GM10248 (cell line): ENCODE measurements at regions not wholly inside any gene's neighbourhood (a gene's known extent, or its start where the extent isn't known, plus 50 kb on each side); places are given as distances from the start of the nearest gene placed in this dataset.
A peak's percentile ranks its signal among the peaks of the same experiment; 100 is the strongest.

Experiments used
- CTCF ChIA-PET: fragments of 300-600 bp; sonication (Branson Sonifier 250); formaldehyde crosslinking; extraction: SDS; loops from one replicate; lab custom pipeline; 2021; ENCODE audit warnings: antibody characterized with exemption; lab: Yijun Ruan, JAX
- POLR2A ChIA-PET: fragments of 350-650 bp; sonication (Branson Sonifier 250); formaldehyde crosslinking; extraction: SDS; loops from one replicate; lab custom pipeline; 2020; ENCODE audit warnings: antibody characterized with exemption; lab: Yijun Ruan, JAX
- DNase-seq: peaks from one replicate; pipeline ENCODE4 v3.0.0; 2012; ENCODE audit errors: extremely low spot score
- CTCF ChIP-seq: IDR thresholded peaks from 2 replicates; pipeline ENCODE4 v1.5.1; 2012; ENCODE audit warnings: mild to moderate bottlenecking, low read depth; ENCODE audit errors: extremely low read depth, missing control alignments, control extremely low read depth

DNA sequence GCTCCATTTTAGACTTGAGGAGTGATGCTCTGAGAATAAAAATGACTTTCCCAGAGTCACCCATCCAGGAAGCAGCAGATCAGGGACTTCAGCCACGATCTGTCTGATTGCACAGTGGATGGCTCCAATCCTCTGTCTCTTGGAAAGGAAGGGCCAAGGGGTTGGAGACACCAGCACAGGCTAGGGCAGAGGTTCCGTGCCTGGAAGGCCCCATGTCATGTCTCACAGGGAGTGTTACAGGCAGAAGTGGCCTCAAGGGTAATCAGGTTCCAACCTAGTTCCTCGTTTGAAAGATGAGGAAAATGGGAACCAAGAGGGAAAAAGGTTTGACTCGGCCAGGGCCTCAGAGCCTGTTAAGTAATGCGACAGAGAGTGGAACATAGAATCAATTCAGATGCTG, 160.0 kb downstream of the EFNB1 start:
- POLR2A ChIA-PET, result no interaction called here
- TF ChIP-seq CTCF, result no peak
- CTCF ChIA-PET, result no interaction called here
- DNase-seq, result no peak

DNA sequence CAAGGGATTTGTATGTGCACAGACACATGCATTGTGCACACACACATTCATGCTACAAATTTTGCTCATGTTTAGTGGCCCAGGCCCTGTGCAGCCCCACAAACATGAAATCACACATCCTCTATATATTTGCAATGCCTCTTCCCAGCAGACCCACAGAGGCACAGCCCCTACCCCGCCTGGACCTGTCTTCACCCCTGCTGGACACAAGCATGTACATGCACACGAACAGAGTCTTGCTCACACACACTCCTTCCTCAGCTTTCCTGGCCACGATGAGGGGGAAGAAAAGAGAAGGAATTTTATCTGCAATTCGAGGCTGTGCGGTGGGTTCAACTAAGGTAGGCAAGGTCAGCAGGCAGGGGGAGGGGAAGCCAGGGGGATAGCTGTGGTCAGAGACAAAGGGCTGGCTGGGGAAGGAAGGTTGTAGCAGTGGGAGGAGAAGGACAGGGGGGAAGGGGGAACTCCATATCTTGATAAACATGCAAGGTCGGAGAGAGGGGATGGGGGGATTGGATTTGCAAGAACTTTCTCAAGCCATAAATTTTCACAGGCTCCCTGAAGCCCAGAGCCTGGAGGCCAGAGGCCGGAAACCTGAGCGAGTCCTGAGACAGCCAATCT, 156.4 kb downstream of the EFNB1 start:
- DNase-seq, result no peak
- ChIA-PET POLR2A (no interaction called here), CTCF (no interaction called here)
- TF ChIP-seq CTCF, result no peak

- POLR2A ChIA-PET, result no interaction called here
- CTCF ChIA-PET, result no interaction called here
- no peak for TF ChIP-seq CTCF
- peak; percentile 5 for DNase-seq
These were observed 154.4 kb downstream of the EFNB1 start for GRCh38 chrX:68983004-68983857.

GRCh38 chrX:68982476-68982875, 153.7 kb downstream of the EFNB1 start:
- ChIA-PET POLR2A (no interaction called here), CTCF (no interaction called here)
- no peak for DNase-seq
- TF ChIP-seq CTCF, result no peak

DNA sequence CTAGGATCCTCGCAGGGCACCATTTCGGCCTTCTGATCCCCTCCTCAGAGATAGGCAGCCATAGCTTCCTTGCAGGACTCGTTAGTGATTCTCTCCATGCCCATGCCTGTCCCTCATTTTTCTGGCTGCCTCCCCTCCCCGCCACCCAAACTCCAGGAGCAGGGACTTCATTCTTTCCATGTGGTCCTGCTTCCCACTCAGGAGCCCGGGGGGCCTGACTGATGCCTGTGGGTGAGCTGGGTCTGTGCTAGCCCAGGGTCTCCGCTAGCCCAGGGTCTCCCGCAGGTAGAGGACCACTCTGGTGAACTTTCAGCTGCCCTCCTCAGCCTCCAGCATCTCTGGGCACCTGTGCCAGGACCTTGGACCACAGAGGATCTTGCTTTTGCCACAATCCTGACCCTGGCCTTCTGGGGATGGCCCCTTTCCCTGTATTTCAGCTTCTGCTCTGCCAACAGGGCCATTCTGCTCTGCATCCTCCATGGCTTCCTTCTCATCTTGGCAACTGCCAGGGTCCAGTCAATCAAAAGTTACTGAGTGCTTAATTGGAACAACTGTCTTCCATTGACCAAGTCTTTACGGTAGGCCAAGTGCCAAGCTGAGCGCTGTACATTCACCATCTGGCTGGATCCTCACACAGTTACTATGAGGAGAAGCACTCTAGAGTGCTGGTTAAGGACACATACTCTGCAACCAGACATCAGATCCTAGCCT, 152.2 kb downstream of the EFNB1 start:
- no peak for TF ChIP-seq CTCF
- peak; percentile 3 for DNase-seq
- ChIA-PET CTCF (no interaction called here), POLR2A (no interaction called here)

GRCh38 chrX:68978655-68979054, 149.8 kb downstream of the EFNB1 start:
- TF ChIP-seq CTCF, result no peak
- DNase-seq, result no peak
- POLR2A ChIA-PET, result no interaction called here
- CTCF ChIA-PET, result no interaction called here
